ENCODE measurements at regions not wholly inside any gene's neighbourhood (a gene's known extent, or its start where the extent isn't known, plus 50 kb on each side); places are given as distances from the start of the nearest gene placed in this dataset.
"Not testable (repeated sequence)": the region's sequence is repeated elsewhere in the genome, so short reads cannot be mapped to it uniquely, and the experiment has no call there.

DNA sequence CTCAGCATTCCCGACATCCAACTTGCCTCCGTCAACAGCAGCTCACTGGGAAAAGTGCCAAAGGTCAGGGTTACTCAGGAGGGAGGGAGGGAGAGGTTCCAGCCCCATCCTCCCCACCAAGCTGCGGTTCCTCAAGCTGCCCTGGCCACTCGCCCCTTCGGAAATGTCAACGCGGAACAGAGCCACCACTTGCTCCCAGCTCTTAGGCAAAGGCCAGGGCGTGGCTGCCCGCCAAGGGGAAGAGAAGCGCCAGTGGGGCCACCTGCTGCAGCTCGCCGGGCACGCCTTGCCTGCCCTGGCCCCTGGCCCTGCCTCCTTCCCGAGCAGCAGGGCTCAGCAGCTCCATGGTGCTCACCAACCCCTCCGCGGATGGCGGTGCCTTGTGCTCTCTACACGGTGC, 531.1 kb downstream of the TP53TG3F start:
- TF ChIP-seq POLR2AphosphoS5 (IDR thresholded peaks at IDR 0.05; ENCODE audit: low read depth, low read length); CTCF (IDR thresholded peaks at IDR 0.05); SIN3A (IDR thresholded peaks at IDR 0.05; ENCODE audit: borderline replicate concordance, insufficient read depth, low read depth, low read length): not testable (repeated sequence)
- TF ChIP-seq, protein P1, sequence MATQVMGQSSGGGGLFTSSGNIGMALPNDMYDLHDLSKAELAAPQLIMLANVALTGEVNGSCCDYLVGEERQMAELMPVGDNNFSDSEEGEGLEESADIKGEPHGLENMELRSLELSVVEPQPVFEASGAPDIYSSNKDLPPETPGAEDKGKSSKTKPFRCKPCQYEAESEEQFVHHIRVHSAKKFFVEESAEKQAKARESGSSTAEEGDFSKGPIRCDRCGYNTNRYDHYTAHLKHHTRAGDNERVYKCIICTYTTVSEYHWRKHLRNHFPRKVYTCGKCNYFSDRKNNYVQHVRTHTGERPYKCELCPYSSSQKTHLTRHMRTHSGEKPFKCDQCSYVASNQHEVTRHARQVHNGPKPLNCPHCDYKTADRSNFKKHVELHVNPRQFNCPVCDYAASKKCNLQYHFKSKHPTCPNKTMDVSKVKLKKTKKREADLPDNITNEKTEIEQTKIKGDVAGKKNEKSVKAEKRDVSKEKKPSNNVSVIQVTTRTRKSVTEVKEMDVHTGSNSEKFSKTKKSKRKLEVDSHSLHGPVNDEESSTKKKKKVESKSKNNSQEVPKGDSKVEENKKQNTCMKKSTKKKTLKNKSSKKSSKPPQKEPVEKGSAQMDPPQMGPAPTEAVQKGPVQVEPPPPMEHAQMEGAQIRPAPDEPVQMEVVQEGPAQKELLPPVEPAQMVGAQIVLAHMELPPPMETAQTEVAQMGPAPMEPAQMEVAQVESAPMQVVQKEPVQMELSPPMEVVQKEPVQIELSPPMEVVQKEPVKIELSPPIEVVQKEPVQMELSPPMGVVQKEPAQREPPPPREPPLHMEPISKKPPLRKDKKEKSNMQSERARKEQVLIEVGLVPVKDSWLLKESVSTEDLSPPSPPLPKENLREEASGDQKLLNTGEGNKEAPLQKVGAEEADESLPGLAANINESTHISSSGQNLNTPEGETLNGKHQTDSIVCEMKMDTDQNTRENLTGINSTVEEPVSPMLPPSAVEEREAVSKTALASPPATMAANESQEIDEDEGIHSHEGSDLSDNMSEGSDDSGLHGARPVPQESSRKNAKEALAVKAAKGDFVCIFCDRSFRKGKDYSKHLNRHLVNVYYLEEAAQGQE (IDR thresholded peaks at IDR 0.05; ENCODE audit: insufficient read depth in 1 of 2, low read depth in 2 of 2, low read length in 1 of 2), result not testable (repeated sequence)
